Adrenal gland (tissue), 9 donors: ENCODE measurements at regions not wholly inside any gene's neighbourhood (a gene's known extent, or its start where the extent isn't known, plus 50 kb on each side); places are given as distances from the start of the nearest gene placed in this dataset.
A peak's percentile ranks its signal among the peaks of the same experiment; 100 is the strongest.

Source experiments
- DNase-seq, 7 donors: peaks; one replicate each; pipeline ENCODE4 v3.0.0-alpha.2; 2019 to 2020
- H3K27ac ChIP-seq, 5 donors: fragments of 200-600 bp; sonication (generic) in 4 of 5; 1 replicate in 3 of 5; 2 replicates in 2 of 5; pipeline versions ENCODE4 v1.5.1 to v1.8.0; 2016 to 2020; ENCODE audit warnings: mild to moderate bottlenecking in 1 of 5
- H3K27me3 ChIP-seq: fragments of 200-600 bp; 2 replicates; pipeline ENCODE4 v1.8.0; 2021
- H3K36me3 ChIP-seq, 2 donors: fragments of 200-600 bp; replicated peaks in 1 of 2; 1 replicate in 1 of 2; 2 replicates in 1 of 2; pipeline versions ENCODE4 v1.5.1 to v1.8.0; 2018 to 2022
- H3K4me1 ChIP-seq, 2 donors: fragments of 200-600 bp; replicated peaks in 1 of 2; 1 replicate in 1 of 2; 2 replicates in 1 of 2; pipeline versions ENCODE4 v1.5.1 to v1.8.0; 2018 to 2021
- H3K4me3 ChIP-seq, 4 donors: fragments of 200-600 bp; sonication (generic) in 3 of 4; one replicate each; pipeline ENCODE4 v1.5.1; 2016 to 2018
- H3K9me3 ChIP-seq, 3 donors: fragments of 200-600 bp; sonication (generic) in 1 of 3; replicated peaks in 1 of 3; 1 replicate in 2 of 3; 2 replicates in 1 of 3; pipeline versions ENCODE4 v1.5.1 to v1.8.0; 2016 to 2021
- POLR2A ChIP-seq, 2 donors: fragments of 450-650 bp; IDR thresholded peaks; one replicate each; pipeline ENCODE4 v1.6.1; 2017; ENCODE audit warnings: antibody characterized with exemption in 2 of 2, mild to moderate bottlenecking in 2 of 2, moderate library complexity in 1 of 2
- WGBS, 4 donors: extraction: QIAGEN DNeasy Blood & Tissue Kit in 2 of 4; methylation state at CpG; one replicate each; pipeline versions ENCODE4 v1.1.5 to v1.1.7; 2013 to 2017; 5-methylcytosine and 5-hydroxymethylcytosine counted together
- intact Hi-C, 2 donors: fragments of 100-400 bp; cut with DNase I; formaldehyde crosslinking; loops; one replicate each; pipeline versions ENCODE4 v1.14.1 to v1.15.0; 2022 to 2023
- TF ChIP-seq, protein P1 (sequence below), 6 experiments: fragments of 450-650 bp in 4 of 6; fragments of 200-600 bp in 2 of 6; sonication (generic) in 1 of 6; IDR thresholded peaks; 1 replicate in 5 of 6; 2 replicates in 1 of 6; pipeline versions ENCODE4 v1.5.1 to v1.8.0; 2016 to 2021; ENCODE audit warnings: antibody characterized with exemption in 6 of 6, mild to moderate bottlenecking in 2 of 6, moderate library complexity in 1 of 6
- donor health status: healthy with polysubstance abuse.
- donor health status: Bipolar disorder and iron deficiency.
- donor health status: DM: yes; HTN: yes; CAD: no.
- donor health status: DM: no; HTN: no; CAD: no.
- donor health status: DM: no; HTN: no; CAD: no.

DNA sequence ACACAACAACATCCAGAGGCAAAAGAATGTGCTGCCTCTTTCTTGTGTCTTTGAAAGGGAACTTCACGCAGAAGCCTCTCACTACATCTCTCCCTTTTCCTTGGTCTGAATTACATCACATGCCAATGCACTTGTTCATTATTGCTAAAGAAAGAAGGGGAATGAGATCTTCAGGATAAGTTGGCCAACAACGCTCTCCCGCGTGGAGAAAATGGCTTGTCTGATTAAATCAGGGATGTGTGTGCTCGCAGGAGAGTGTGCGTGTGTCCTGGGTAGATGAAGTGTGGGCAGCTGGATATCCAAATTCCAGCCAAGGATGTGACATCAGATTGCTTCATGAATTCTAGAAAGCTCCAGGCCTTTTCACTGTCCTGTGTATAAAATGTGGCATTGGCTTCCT lies 541.6 kb upstream of the FZD8 start:
- Histone ChIP-seq H3K4me1 (peaks cover 12 to 24% of the 10 kb centered on the region in 2 donors), H3K36me3 (no peaks in the 10 kb centered on the region), H3K9me3 (no peaks in the 10 kb centered on the region), H3K27ac (no peak overlapping the region), H3K27me3 (no peaks in the 10 kb centered on the region), H3K4me3 (no peak overlapping the region)
- TF ChIP-seq POLR2A (IDR thresholded peaks at IDR 0.05): no peak
- TF ChIP-seq, protein P1, sequence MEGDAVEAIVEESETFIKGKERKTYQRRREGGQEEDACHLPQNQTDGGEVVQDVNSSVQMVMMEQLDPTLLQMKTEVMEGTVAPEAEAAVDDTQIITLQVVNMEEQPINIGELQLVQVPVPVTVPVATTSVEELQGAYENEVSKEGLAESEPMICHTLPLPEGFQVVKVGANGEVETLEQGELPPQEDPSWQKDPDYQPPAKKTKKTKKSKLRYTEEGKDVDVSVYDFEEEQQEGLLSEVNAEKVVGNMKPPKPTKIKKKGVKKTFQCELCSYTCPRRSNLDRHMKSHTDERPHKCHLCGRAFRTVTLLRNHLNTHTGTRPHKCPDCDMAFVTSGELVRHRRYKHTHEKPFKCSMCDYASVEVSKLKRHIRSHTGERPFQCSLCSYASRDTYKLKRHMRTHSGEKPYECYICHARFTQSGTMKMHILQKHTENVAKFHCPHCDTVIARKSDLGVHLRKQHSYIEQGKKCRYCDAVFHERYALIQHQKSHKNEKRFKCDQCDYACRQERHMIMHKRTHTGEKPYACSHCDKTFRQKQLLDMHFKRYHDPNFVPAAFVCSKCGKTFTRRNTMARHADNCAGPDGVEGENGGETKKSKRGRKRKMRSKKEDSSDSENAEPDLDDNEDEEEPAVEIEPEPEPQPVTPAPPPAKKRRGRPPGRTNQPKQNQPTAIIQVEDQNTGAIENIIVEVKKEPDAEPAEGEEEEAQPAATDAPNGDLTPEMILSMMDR (IDR thresholded peaks at IDR 0.05): no peak
- 94 to 97% (median 94%) methylated on average over 6 of the region's 6 CpGs for WGBS, 4 donors
- intact Hi-C loops: no loop called here
- DNase-seq: no peak

DNA sequence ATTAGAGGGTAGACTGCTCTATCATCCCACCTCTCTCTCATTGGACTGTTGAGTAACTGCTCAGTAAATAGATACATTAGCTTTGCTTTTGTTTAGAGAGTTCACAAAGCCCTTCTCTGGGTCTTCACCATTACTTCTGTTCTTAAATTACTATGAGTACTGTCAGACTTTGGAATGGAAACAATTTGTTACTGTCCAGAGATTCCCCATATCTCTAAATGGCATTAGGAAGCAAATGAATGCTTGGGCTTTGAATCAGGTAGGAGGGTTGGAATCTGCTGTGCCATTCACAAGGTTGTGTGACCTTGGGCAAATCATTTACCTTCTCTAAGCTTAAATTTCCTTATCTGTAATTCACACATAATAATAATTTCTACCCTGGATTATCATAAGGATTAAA lies 541.0 kb upstream of the FZD8 start:
- Histone ChIP-seq H3K9me3 (no peaks in the 10 kb centered on the region), H3K4me1 (peaks cover 12 to 24% of the 10 kb centered on the region in 2 donors), H3K27ac (peak overlapping the region in 2 of 5 donors; percentile 46 to 53), H3K27me3 (no peaks in the 10 kb centered on the region), H3K36me3 (no peaks in the 10 kb centered on the region), H3K4me3 (no peak overlapping the region)
- no peak for DNase-seq
- intact Hi-C loops: no loop called here
- no peak for TF ChIP-seq POLR2A (IDR thresholded peaks at IDR 0.05)
- TF ChIP-seq, protein P1 (IDR thresholded peaks at IDR 0.05): no peak

DNA sequence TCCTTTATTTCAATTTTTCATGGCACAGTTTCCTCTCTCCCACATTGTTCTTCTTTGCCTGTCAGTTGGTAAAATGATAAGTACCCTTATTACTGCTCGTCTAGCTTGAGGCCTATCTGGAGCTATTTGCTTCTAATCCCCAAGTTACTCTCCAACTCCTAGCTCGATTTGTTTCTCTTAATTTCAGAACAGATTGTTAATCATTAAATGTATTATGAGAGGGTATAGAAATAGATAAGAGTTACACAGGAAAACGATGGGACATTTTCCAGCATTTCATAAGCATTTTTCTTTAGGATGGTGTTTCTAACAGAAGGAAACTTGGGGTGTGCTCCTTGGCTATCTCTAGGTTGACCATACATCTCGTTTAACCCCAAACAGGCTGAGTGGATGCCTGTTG lies 540.5 kb upstream of the FZD8 start:
- Histone ChIP-seq H3K27me3 (no peaks in the 10 kb centered on the region), H3K9me3 (no peaks in the 10 kb centered on the region), H3K4me3 (peak overlapping the region in 1 of 4 donors; percentile 11), H3K27ac (peak overlapping the region in 2 of 5 donors; percentile 46 to 53), H3K4me1 (peaks cover 12 to 24% of the 10 kb centered on the region in 2 donors), H3K36me3 (no peaks in the 10 kb centered on the region)
- no peak for DNase-seq
- 52 to 56% (median 52%) methylated on average over 4 of the region's 4 CpGs for WGBS, 4 donors
- TF ChIP-seq, protein P1 (IDR thresholded peaks at IDR 0.05): no peak
- no peak for TF ChIP-seq POLR2A (IDR thresholded peaks at IDR 0.05)
- intact Hi-C loops: no loop called here

GRCh38 chr10:36182179-36182566 lies 540.1 kb upstream of the FZD8 start:
- no peaks in the 10 kb centered on the region for H3K36me3 ChIP-seq
- H3K4me1 ChIP-seq: peaks cover 12 to 24% of the 10 kb centered on the region in 2 donors
- H3K27me3 ChIP-seq: no peaks in the 10 kb centered on the region
- DNase-seq: peak in 3 of 7 donors; percentile 12 to 23 (median 16)
- H3K9me3 ChIP-seq: no peaks in the 10 kb centered on the region
- TF ChIP-seq POLR2A (IDR thresholded peaks at IDR 0.05): no peak
- TF ChIP-seq, protein P1 (IDR thresholded peaks at IDR 0.05): no peak
- WGBS, 4 donors: 32 to 51% (median 38%) methylated on average over 9 of the region's 9 CpGs
- H3K4me3 ChIP-seq: peak overlapping the region in 1 of 4 donors; percentile 11
- intact Hi-C loops: no loop called here
- H3K27ac ChIP-seq: peak overlapping the region in 2 of 5 donors; percentile 53 to 64
